OCI-LY1 (cell line): ENCODE measurements at regions not wholly inside any gene's neighbourhood (a gene's known extent, or its start where the extent isn't known, plus 50 kb on each side); places are given as distances from the start of the nearest gene placed in this dataset.

ENCODE experiments used
- H2AFZ ChIP-seq: fragments of 200-600 bp; sonication (generic), shearing (Covaris generic); 2 replicates; pipeline ENCODE4 v1.6.0; 2014; ENCODE audit warnings: antibody characterized with exemption, mild to moderate bottlenecking, low read length
- H3F3A ChIP-seq: fragments of 200-600 bp; sonication (generic), shearing (Covaris generic); 2 replicates; pipeline ENCODE4 v1.6.0; 2014; ENCODE audit warnings: mild to moderate bottlenecking, antibody characterized with exemption, low read length, moderate library complexity; ENCODE audit not compliant: insufficient read depth
- H3K27ac ChIP-seq: fragments of 200-600 bp; sonication (generic); 2 replicates; pipeline ENCODE4 v1.5.1; 2014; ENCODE audit warnings: low read length, mixed run types, mild to moderate bottlenecking, low read depth; ENCODE audit not compliant: poor library complexity, severe bottlenecking
- H3K27me3 ChIP-seq: fragments of 200-600 bp; sonication (generic); 2 replicates; pipeline ENCODE4 v1.6.0; 2014; ENCODE audit warnings: antibody characterized with exemption, mild to moderate bottlenecking, low read length, moderate library complexity; ENCODE audit not compliant: insufficient read depth
- H3K36me3 ChIP-seq: fragments of 200-600 bp; sonication (generic); 2 replicates; pipeline ENCODE4 v1.6.1; 2014; ENCODE audit warnings: mild to moderate bottlenecking, antibody characterized with exemption, low read length, moderate library complexity, mixed read lengths; ENCODE audit not compliant: insufficient read depth
- H3K4me1 ChIP-seq: fragments of 200-600 bp; sonication (generic); 2 replicates; pipeline ENCODE4 v1.5.1; 2014; ENCODE audit warnings: mild to moderate bottlenecking, low read length, moderate library complexity; ENCODE audit not compliant: insufficient read depth, severe bottlenecking
- H3K4me2 ChIP-seq: fragments of 200-600 bp; sonication (generic), shearing (Covaris generic); 2 replicates; pipeline ENCODE4 v1.6.1; 2014; ENCODE audit warnings: low read length
- H3K4me3 ChIP-seq: fragments of 200-600 bp; sonication (generic); 2 replicates; pipeline ENCODE4 v1.5.1; 2014; ENCODE audit warnings: low read length, low read depth, mild to moderate bottlenecking, mixed read lengths; ENCODE audit not compliant: poor library complexity, severe bottlenecking
- H3K79me2 ChIP-seq: fragments of 200-600 bp; shearing (Covaris generic); 2 replicates; pipeline ENCODE4 v1.6.1; 2016; ENCODE audit warnings: mixed run types, low read length, mixed read lengths; ENCODE audit not compliant: insufficient read depth
- H3K9ac ChIP-seq: fragments of 200-600 bp; sonication (generic), shearing (Covaris generic); 2 replicates; pipeline ENCODE4 v1.6.1; 2014; ENCODE audit warnings: mild to moderate bottlenecking, low read length, mixed read lengths
- H3K9me2 ChIP-seq: fragments of 200-600 bp; sonication (generic), shearing (Covaris generic); 2 replicates; pipeline ENCODE4 v1.6.1; 2014; ENCODE audit warnings: low read depth, mild to moderate bottlenecking, low read length, mixed read lengths
- H3K9me3 ChIP-seq: fragments of 200-600 bp; shearing (Covaris generic); 2 replicates; pipeline ENCODE4 v1.6.1; 2014; ENCODE audit warnings: low read length, mixed read lengths
- H4K20me1 ChIP-seq: fragments of 200-600 bp; sonication (generic), shearing (Covaris generic); 2 replicates; pipeline ENCODE4 v1.6.0; 2016; ENCODE audit warnings: mild to moderate bottlenecking, low read length; ENCODE audit not compliant: insufficient read depth
- EZH2 ChIP-seq: fragments of 200-600 bp; sonication (generic), shearing (Covaris generic); IDR thresholded peaks from 2 replicates; pipeline ENCODE4 v1.8.0; 2017; ENCODE audit warnings: borderline replicate concordance, mixed run types, mild to moderate bottlenecking, antibody characterized with exemption, low read length, moderate library complexity, mixed read lengths
- TF ChIP-seq, protein P1 (sequence below): fragments of 200-600 bp; sonication (generic), shearing (Covaris generic); IDR thresholded peaks from 2 replicates; pipeline ENCODE4 v1.5.1; 2017; ENCODE audit warnings: mild to moderate bottlenecking, antibody characterized with exemption, low read length, moderate library complexity, mixed read lengths

DNA sequence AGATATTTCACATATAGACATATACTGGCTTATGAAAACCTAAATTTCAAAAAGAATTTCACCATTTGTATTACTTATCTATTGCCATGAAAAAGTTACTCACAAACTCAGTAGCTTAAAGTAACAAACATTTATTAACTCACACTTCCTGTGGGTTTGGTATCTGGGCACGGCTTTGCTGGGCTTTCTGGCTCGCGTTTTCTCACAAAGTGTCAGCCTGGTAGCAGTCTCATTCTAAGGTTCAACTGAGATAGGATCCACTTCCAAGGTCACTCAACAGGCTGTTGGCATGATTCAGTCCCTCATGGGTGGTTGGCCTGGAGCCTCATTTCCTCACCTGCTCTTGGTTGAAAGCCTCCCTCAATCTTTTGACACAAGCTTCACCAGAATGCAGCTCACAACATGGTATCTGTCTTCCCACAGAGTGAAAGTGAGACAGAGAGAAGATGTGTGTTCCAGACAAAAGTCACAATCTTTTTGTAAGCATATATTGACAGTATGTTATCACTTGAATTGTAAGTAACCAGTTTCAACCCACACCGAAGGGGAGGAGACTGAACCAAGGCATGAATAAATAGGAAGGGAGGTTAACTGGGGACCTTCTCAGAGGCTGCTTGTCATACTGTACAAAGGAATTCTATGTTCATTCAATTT, 1065.8 kb upstream of the SPRY2 start:
- no peaks in the 10 kb centered on the region for H3K4me1 ChIP-seq
- no peak overlapping the region for H3K9ac ChIP-seq
- TF ChIP-seq, protein P1, sequence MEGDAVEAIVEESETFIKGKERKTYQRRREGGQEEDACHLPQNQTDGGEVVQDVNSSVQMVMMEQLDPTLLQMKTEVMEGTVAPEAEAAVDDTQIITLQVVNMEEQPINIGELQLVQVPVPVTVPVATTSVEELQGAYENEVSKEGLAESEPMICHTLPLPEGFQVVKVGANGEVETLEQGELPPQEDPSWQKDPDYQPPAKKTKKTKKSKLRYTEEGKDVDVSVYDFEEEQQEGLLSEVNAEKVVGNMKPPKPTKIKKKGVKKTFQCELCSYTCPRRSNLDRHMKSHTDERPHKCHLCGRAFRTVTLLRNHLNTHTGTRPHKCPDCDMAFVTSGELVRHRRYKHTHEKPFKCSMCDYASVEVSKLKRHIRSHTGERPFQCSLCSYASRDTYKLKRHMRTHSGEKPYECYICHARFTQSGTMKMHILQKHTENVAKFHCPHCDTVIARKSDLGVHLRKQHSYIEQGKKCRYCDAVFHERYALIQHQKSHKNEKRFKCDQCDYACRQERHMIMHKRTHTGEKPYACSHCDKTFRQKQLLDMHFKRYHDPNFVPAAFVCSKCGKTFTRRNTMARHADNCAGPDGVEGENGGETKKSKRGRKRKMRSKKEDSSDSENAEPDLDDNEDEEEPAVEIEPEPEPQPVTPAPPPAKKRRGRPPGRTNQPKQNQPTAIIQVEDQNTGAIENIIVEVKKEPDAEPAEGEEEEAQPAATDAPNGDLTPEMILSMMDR, result no peak
- TF ChIP-seq EZH2, result no peak
- no peaks in the 10 kb centered on the region for H3K27me3 ChIP-seq
- H3F3A ChIP-seq, result no peaks in the 10 kb centered on the region
- no peaks in the 10 kb centered on the region for H3K79me2 ChIP-seq
- H2AFZ ChIP-seq, result no peak overlapping the region
- H3K27ac ChIP-seq, result no peak overlapping the region
- H3K36me3 ChIP-seq, result no peaks in the 10 kb centered on the region
- no peaks in the 10 kb centered on the region for H3K9me3 ChIP-seq
- H3K4me2 ChIP-seq, result no peak overlapping the region
- H4K20me1 ChIP-seq, result no peaks in the 10 kb centered on the region
- no peaks in the 10 kb centered on the region for H3K9me2 ChIP-seq
- no peak overlapping the region for H3K4me3 ChIP-seq

DNA sequence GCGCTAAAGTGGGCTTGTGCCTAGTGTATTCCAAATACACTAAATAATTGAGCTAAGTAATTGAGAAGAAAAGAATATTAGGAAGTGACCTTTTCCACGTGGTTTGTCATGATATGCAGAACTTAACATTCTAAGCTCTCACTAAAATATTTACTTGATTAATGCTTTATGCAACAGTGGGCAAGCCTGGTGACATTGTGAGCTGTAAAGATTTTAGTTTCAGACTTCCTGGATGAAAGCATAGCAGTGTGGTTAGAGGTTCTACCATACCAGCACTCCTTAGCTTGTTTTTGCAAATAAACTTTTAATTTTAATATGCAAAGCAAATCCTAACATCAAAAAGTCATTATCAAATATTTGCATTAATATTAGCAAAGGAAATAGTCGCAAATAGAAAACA, 1065.1 kb upstream of the SPRY2 start:
- no peaks in the 10 kb centered on the region for H3F3A ChIP-seq
- no peaks in the 10 kb centered on the region for H3K4me1 ChIP-seq
- no peaks in the 10 kb centered on the region for H3K27me3 ChIP-seq
- no peak overlapping the region for H3K9ac ChIP-seq
- no peaks in the 10 kb centered on the region for H3K9me2 ChIP-seq
- no peaks in the 10 kb centered on the region for H3K36me3 ChIP-seq
- H3K79me2 ChIP-seq, result no peaks in the 10 kb centered on the region
- TF ChIP-seq, protein P1, result no peak
- no peak for TF ChIP-seq EZH2
- no peak overlapping the region for H3K4me2 ChIP-seq
- no peak overlapping the region for H3K4me3 ChIP-seq
- no peak overlapping the region for H2AFZ ChIP-seq
- no peaks in the 10 kb centered on the region for H3K9me3 ChIP-seq
- no peak overlapping the region for H3K27ac ChIP-seq
- H4K20me1 ChIP-seq, result no peaks in the 10 kb centered on the region

DNA sequence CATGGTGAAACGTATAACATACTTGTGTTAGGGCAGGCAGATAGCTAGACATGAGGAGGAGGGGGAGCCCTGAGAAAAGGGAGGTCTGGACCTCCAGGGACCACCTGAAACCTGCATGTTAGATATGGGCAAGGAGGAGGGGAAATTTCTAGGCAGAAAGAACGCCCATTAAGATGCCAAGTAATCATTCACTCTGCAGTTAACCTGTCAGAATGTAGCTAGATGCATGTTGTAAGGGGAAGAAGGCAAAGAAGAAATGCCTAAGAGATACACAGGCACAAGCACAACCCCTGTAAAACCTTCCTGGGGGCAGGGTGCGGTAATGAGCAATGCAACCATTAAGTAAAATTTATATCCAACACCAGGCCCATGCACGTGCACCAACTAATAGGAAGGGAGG, 1055.3 kb upstream of the SPRY2 start:
- H3K4me2 ChIP-seq, result no peak overlapping the region
- no peaks in the 10 kb centered on the region for H3K79me2 ChIP-seq
- no peaks in the 10 kb centered on the region for H3F3A ChIP-seq
- H3K27me3 ChIP-seq, result no peaks in the 10 kb centered on the region
- TF ChIP-seq EZH2, result no peak
- TF ChIP-seq, protein P1, result no peak
- no peak overlapping the region for H2AFZ ChIP-seq
- no peak overlapping the region for H3K9ac ChIP-seq
- H3K4me1 ChIP-seq, result peaks cover 5% of the 10 kb centered on the region
- H3K9me3 ChIP-seq, result no peaks in the 10 kb centered on the region
- no peaks in the 10 kb centered on the region for H4K20me1 ChIP-seq
- H3K4me3 ChIP-seq, result no peak overlapping the region
- H3K27ac ChIP-seq, result no peak overlapping the region
- H3K9me2 ChIP-seq, result no peaks in the 10 kb centered on the region
- H3K36me3 ChIP-seq, result no peaks in the 10 kb centered on the region
